SIG-M5 treated with dmso at 0.1 percent for 504 hours (cell line): ENCODE measurements at regions not wholly inside any gene's neighbourhood (a gene's known extent, or its start where the extent isn't known, plus 50 kb on each side); places are given as distances from the start of the nearest gene placed in this dataset.
"Not testable (repeated sequence)": the region's sequence is repeated elsewhere in the genome, so short reads cannot be mapped to it uniquely, and the experiment has no call there.

ENCODE experiments used
- DNase-seq: peaks from one replicate; lab custom pipeline; 2025; ENCODE audit not compliant: unreplicated experiment; lab: John Stamatoyannopoulos, UW

- DNase-seq = no peak
Measured at GRCh38 chr1:185549906-185550305, 184.3 kb upstream of the HMCN1 start.

DNA sequence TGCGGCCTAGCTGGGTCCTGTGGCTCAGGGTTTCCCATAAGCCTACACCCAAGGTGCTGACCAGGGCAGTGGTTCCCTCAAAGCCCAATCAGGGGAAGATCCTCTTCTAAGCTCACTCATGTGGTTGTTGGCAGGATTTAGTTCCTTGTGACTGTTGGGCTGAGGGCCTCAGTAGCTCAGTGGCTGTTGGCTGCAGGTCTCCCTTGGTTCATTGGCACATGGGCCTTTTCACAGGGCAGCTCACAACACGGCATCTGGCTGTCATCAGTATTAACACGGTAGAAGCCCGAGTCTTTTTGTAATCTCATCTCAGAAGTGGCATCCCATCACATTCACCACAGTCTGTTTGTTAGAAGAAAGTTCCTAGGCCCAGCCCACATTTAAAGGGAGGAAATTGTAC lies 188.2 kb upstream of the HMCN1 start:
- DNase-seq = no peak

DNA sequence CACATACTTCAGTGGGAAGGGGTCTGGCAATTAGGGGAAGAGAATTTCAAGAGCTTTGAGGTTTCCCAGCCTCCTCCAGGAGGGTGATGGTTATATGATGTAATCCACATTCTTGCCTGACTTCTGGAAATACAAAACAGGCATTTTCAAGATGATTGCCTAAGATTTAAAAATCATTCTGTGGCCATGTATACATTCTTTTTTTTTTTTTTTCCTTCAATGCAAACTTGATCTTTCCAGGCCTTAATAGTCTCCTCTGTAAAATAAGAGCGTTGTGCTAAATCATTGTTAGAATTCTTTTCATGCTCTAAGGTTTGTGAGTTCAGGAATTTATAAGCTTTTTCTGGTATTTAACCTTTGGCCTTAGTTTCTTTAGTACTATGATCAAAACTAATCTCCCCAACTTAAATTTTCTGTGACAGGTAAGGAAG lies 192.3 kb upstream of the HMCN1 start:
- DNase-seq = no peak

DNA sequence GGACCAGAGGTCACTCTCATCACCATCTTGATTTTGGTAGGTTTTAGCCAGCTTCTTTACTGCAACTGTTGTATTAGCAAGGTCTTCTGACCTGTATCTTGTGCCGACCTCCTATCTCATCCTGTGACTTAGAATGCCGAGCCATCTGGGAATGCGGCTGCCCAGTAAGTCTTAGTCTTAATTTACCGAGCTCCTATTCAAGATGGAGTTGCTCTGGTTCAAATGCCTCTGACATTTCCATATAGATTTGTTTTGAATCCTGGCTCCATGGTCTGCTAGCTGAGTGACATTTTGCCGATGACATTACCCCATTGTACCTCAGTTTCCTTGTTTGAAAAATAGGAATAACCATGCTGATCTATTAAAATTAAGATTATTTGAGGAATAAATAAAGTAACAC lies 193.9 kb upstream of the HMCN1 start:
- no peak for DNase-seq

DNA sequence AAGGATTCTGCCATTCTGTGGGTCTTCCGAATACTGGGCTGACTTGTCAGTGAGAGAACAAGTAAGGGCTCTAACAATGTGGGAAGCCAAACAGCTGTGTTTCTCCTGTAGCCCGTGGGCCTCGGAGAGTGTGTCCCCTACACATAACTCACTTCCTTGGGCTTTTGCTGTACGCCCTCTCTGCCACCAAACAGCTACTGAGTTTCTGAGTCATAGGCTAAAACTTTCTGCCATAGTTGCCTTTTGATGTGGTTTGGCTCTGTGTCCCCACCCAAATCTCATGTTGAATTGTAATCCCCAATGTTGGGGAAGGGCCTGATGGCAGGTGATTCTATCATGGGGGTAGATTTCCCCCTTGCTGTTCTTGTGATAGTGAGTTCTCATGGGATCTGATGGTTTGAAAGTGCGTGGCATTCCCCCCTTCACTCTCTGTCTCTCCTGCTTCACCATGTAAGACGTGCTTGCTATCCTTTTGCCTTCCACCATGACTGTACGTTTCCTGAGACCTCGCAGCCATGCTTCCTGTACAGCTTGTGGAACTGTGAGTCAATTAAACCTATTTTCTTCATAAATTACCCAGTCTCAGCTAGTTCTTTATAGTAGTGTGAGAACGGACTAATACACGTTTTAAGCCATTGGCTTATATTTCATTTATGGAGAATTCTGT lies 194.8 kb upstream of the HMCN1 start:
- DNase-seq = no peak

GRCh38 chr1:185538309-185538898 lies 195.8 kb upstream of the HMCN1 start:
- not testable (repeated sequence) for DNase-seq

DNA sequence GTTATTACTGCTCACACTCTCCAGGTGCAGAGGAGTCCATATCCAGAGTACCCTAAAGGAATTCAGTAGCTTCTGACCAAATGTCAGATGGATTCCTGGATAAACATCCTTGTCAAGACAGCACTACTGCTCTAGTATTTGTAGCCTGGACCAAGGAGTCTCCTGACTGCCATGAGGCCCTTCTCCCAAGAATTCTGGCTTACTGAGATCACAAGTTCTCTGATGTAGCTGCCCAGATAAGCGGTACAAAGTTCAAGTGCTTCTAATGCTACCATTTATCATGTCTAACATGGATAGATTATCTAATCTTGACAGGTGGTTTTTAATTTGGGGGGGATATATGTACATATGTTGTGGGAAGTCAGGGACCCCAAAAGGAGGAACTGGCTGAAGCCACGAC lies 196.6 kb upstream of the HMCN1 start:
- no peak for DNase-seq

GRCh38 chr1:185536165-185536920 lies 197.8 kb upstream of the HMCN1 start:
- DNase-seq = no peak

GRCh38 chr1:185535621-185536020 lies 198.6 kb upstream of the HMCN1 start:
- peak; percentile 44 for DNase-seq

DNA sequence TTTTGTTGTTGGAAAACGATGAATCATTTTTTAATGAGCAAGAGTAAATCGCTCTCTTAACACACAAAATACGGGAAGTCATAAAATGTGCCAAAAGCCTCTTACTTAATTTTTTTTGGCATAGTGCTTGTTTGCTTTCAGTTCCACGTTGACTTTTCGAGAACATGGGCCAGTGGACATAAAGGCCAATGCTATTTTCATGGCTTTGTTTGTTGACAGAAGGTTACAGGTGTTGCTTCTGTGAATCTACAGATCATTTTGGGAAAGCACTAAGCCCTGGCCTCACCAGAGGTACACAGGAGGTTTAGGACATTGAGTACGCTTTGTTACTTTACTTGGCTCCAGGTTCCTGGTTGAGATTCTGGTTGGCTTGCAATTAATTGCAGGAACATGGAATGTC lies 199.4 kb upstream of the HMCN1 start:
- DNase-seq = peak; percentile 66

- peak; percentile 20 for DNase-seq
Measured at GRCh38 chr1:185533596-185533995, 200.6 kb upstream of the HMCN1 start.

- no peak for DNase-seq
Measured at GRCh38 chr1:185532856-185533255, 201.3 kb upstream of the HMCN1 start.

DNA sequence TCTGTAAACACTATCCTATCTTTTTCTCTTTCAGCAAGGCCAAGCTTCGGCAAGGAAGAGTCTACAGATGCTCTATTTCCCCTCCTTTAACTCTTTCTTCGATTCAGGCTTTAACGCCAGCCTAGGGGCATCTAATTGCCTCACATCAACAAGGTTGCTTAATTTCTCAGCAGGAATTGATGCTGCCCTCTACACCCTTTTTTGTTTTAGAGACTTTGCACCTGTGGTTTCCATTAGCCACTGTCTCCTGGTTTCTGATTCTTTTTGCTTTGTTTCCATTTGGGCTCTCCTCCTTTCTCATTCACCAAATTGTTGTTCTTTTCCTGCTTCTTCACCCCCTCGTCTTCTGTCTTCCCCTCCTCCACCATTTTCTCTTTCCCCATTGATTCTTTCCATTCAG lies 202.4 kb upstream of the HMCN1 start:
- no peak for DNase-seq

GRCh38 chr1:185530215-185530614 lies 204.0 kb upstream of the HMCN1 start:
- no peak for DNase-seq

GRCh38 chr1:185529673-185530072 lies 204.5 kb upstream of the HMCN1 start:
- no peak for DNase-seq

- DNase-seq = no peak
Measured at GRCh38 chr1:185528084-185528676, 206.0 kb upstream of the HMCN1 start.

- peak; percentile 46 for DNase-seq
Measured at GRCh38 chr1:185526344-185527307, 207.6 kb upstream of the HMCN1 start.

DNA sequence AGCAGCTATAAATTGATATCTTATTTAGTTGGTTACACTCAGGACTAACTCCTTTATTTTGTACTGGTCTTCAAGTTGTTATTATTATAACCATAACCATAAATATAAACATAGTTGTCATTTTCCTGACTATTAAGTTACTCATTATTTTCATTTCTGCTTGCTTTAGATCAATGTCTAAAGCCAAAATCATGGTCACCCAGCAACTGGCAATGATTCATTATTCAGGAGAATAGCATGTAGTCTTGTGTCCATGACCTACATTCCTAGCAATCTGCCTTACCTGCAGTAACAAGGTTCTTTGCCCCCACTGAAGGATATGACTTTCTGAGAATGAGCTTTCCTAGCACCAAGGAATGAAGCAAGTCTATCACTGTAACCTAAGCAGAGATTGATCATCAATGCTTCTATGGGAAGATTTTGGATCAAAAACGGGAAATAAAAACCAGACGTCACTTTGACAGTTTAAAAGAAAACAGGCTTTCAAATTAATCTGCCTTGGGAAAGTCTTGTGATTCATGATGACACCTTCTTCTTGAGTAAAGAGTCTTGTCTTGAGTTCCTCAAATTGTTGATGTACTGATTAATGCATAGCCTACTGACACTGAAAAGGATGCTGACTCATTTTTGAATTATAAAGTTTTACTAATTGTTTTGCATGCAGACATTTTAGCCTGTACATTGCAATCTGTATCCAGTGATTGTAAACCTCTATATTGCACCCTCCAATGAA lies 203.3 kb upstream of the IVNS1ABP start:
- DNase-seq = peak; percentile 34

DNA sequence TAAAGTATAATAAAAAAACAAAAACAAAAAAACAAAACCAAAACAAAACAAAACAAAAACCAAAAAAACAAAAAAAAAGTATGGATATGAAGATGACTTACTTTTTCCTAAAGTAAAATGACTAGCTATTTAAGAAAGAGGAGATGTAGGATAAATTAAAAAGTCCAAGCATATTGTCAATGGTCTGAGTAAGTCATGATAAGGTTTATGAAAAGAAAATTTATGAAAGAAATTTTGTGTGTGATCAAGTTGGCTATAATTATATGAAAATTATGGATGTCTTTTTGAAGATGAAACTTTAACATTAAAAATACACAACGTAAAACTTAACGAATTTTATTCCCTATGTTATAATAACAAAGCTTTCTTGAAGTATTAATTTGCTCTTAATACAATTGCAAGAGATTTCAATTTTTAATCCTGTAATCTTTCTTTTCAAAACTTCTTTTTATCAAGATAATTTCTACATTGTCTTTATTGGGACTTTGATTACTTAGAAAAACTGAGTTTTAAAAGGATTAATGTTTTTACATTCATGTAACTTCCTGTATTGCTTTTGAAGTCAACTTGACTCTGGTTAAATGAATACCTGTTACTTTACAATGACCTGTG lies 200.9 kb upstream of the IVNS1ABP start:
- no peak for DNase-seq

DNA sequence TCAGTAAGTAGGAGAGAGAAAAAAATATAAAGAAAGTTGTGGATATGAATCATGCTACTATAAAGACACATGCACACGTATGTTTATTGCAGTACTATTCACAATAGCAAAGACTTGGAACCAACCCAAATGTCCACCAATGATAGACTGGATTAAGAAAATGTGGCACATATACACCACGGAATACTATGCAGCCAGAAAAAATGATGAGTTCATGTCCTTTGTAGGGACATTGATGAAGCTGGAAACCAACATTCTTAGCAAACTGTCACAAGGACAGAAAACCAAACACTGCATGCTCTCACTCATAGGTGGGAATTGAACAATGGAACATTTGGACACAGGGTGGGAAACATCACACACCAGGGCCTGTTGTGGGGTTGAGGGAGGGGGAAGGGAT lies 200.3 kb upstream of the IVNS1ABP start:
- DNase-seq = not testable (repeated sequence)
